HEK293T (cell line): ENCODE measurements at regions not wholly inside any gene's neighbourhood (a gene's known extent, or its start where the extent isn't known, plus 50 kb on each side); places are given as distances from the start of the nearest gene placed in this dataset.

Experiments
- BHLHE40 ChIP-seq: fragments of 450-650 bp; IDR thresholded peaks from 2 replicates; pipeline ENCODE4 v1.6.1; 2016; ENCODE audit warnings: mild to moderate bottlenecking, moderate library complexity, borderline replicate concordance
- ELF4 ChIP-seq: fragments of 450-650 bp; IDR thresholded peaks from 2 replicates; pipeline ENCODE4 v1.6.1; 2017; ENCODE audit warnings: antibody characterized with exemption
- FOXA1 ChIP-seq: fragments of 450-650 bp; IDR thresholded peaks from 2 replicates; pipeline ENCODE4 v1.6.1; 2016; ENCODE audit warnings: mild to moderate bottlenecking
- FOXM1 ChIP-seq: fragments of 450-650 bp; IDR thresholded peaks from 2 replicates; pipeline ENCODE4 v1.6.1; 2017; ENCODE audit warnings: mild to moderate bottlenecking, borderline replicate concordance
- HDGF ChIP-seq: fragments of 450-650 bp; IDR thresholded peaks from 2 replicates; pipeline ENCODE4 v1.6.1; 2017; ENCODE audit warnings: antibody characterized with exemption, borderline replicate concordance
- L3MBTL2 ChIP-seq: fragments of 450-650 bp; conservative IDR thresholded peaks from 2 replicates; pipeline ENCODE4 v1.6.1; 2016; ENCODE audit warnings: mild to moderate bottlenecking
- SP1 ChIP-seq: fragments of 450-650 bp; IDR thresholded peaks from 2 replicates; pipeline ENCODE4 v1.6.1; 2017
- TARDBP ChIP-seq: fragments of 450-650 bp; IDR thresholded peaks from 2 replicates; pipeline ENCODE4 v1.6.1; 2016
- ZNF384 ChIP-seq: fragments of 450-650 bp; IDR thresholded peaks from 2 replicates; pipeline ENCODE4 v1.6.1; 2016

DNA sequence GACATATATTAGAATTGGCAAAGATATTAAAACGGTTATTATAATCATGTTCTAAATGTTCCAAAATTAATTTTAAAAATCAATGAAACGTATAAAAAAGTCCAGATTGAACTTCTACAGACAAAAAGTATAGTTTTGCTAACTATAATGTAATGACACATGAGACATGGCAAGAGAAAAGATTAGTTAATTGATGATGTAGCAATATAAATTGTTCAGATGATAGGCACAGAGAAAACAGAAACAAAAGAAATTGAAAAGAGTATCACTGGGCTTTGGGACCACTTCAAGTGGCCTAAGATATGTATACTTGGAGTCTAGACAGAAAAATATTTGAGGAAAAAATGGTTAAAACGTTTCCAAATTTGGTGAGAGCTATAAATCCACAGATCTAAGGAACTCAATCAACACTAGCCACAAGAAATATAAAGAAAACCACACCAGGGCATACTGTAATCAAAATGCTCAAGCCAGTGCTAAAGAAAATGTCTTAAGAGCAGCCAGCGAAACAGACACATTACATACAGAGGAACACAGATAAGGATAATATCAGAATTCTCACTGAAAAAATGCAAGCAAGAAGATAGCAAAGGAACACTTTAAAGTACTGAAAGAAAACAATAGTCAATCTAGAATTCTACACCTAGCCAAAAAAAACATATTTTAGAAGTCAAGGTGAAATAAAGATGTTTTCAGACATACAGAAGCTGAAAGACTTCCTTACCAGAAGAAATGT is 172.6 kb upstream of the FOXQ1 start:
- TF ChIP-seq ELF4, result no peak
- TF ChIP-seq ZNF384, result no peak
- no peak for TF ChIP-seq TARDBP
- no peak for TF ChIP-seq BHLHE40
- TF ChIP-seq L3MBTL2, result no peak
- TF ChIP-seq SP1, result no peak
- TF ChIP-seq HDGF, result no peak
- no peak for TF ChIP-seq FOXM1
- no peak for TF ChIP-seq FOXA1
